HG03521 (cell line): ENCODE measurements at regions not wholly inside any gene's neighbourhood (a gene's known extent, or its start where the extent isn't known, plus 50 kb on each side); places are given as distances from the start of the nearest gene placed in this dataset.
"Not testable (repeated sequence)": the region's sequence is repeated elsewhere in the genome, so short reads cannot be mapped to it uniquely, and the experiment has no call there.

ENCODE experiments used
- ATAC-seq: cut with Tn5 transposase; IDR thresholded peaks from one replicate; pipeline ENCODE4 v1.9.1; 2021; ENCODE audit warnings: mild to moderate bottlenecking, moderate library complexity; ENCODE audit not compliant: unreplicated experiment

- ATAC-seq, result peak; percentile 29
Measured at GRCh38 chr1:161454865-161455707, 50.2 kb upstream of the FCGR2A start.

GRCh38 chr1:161453950-161454864 is 51.0 kb upstream of the FCGR2A start:
- peak; percentile 48 for ATAC-seq

GRCh38 chr1:161451698-161452348 is 53.4 kb upstream of the FCGR2A start:
- ATAC-seq, result not testable (repeated sequence)

- peak; percentile 30 for ATAC-seq
Measured at GRCh38 chr1:161447760-161448332, 57.4 kb upstream of the FCGR2A start.

GRCh38 chr1:161447040-161447759 is 58.1 kb upstream of the FCGR2A start:
- ATAC-seq, result peak; percentile 34

GRCh38 chr1:161444725-161445124 is 60.5 kb upstream of the FCGR2A start:
- not testable (repeated sequence) for ATAC-seq

GRCh38 chr1:161444255-161444654 is 61.0 kb upstream of the FCGR2A start:
- ATAC-seq, result not testable (repeated sequence)

GRCh38 chr1:161440312-161440894 is 64.9 kb upstream of the FCGR2A start:
- ATAC-seq, result no peak

GRCh38 chr1:161439280-161440232 is 65.7 kb upstream of the FCGR2A start:
- ATAC-seq, result no peak

GRCh38 chr1:161433191-161433590 is 65.5 kb upstream of the CFAP126 start:
- not testable (repeated sequence) for ATAC-seq

- ATAC-seq, result no peak
Measured at GRCh38 chr1:161432091-161432490, 64.4 kb upstream of the CFAP126 start.

GRCh38 chr1:161427733-161428516 is 60.2 kb upstream of the CFAP126 start:
- no peak for ATAC-seq

- ATAC-seq, result not testable (repeated sequence)
Measured at GRCh38 chr1:161422914-161423313, 55.2 kb upstream of the CFAP126 start.

GRCh38 chr1:161421456-161421855 is 53.8 kb upstream of the CFAP126 start:
- no peak for ATAC-seq

GRCh38 chr1:161420763-161421455 is 53.2 kb upstream of the CFAP126 start:
- no peak for ATAC-seq

GRCh38 chr1:161417536-161417935 is 49.9 kb upstream of the CFAP126 start:
- ATAC-seq, result not testable (repeated sequence)
